Endodermal cell (in vitro differentiated cells): ENCODE measurements at regions not wholly inside any gene's neighbourhood (a gene's known extent, or its start where the extent isn't known, plus 50 kb on each side); places are given as distances from the start of the nearest gene placed in this dataset.

Experiments
- DNase-seq: peaks from one replicate; pipeline ENCODE4 v3.0.0-alpha.2; 2017
- H3K27ac ChIP-seq: 2 replicates; pipeline ENCODE4 v1.5.1; 2013; ENCODE audit warnings: mild to moderate bottlenecking, low read depth, low read length, moderate library complexity
- H3K27me3 ChIP-seq: 2 replicates; pipeline ENCODE4 v1.6.1; 2013; ENCODE audit warnings: mild to moderate bottlenecking, low read length, moderate library complexity; ENCODE audit not compliant: insufficient read depth, control insufficient read depth, poor library complexity, severe bottlenecking
- H3K36me3 ChIP-seq: 2 replicates; pipeline ENCODE4 v1.7.0; 2013; ENCODE audit warnings: mild to moderate bottlenecking, low read length, moderate library complexity; ENCODE audit not compliant: control insufficient read depth, insufficient read depth
- H3K4me1 ChIP-seq: one replicate; pipeline ENCODE4 v1.7.0; 2013; ENCODE audit warnings: low read length; ENCODE audit not compliant: control insufficient read depth, insufficient read depth
- H3K4me3 ChIP-seq: 2 replicates; pipeline ENCODE4 v1.5.1; 2013; ENCODE audit warnings: mild to moderate bottlenecking, low read length, moderate library complexity
- H3K9ac ChIP-seq: 2 replicates; pipeline ENCODE4 v1.6.1; 2013; ENCODE audit warnings: mild to moderate bottlenecking, low read length, moderate library complexity; ENCODE audit not compliant: poor library complexity, severe bottlenecking; ENCODE audit errors: extremely low read depth
- H3K9me3 ChIP-seq: 2 replicates; pipeline ENCODE4 v1.6.1; 2013; ENCODE audit warnings: mild to moderate bottlenecking, low read length, moderate library complexity; ENCODE audit not compliant: control insufficient read depth
- H3K27ac Mint-ChIP-seq: 2 replicates; pipeline ENCODE4 v1.8.0; 2020; ENCODE audit warnings: mixed read lengths
- H3K27me3 Mint-ChIP-seq: 2 replicates; pipeline ENCODE4 v1.8.0; 2021; ENCODE audit warnings: mild to moderate bottlenecking, mixed read lengths; ENCODE audit not compliant: insufficient read depth
- H3K36me3 Mint-ChIP-seq: 2 replicates; pipeline ENCODE4 v1.8.0; 2020; ENCODE audit warnings: low read depth, mixed read lengths
- H3K4me1 Mint-ChIP-seq: 2 replicates; pipeline ENCODE4 v1.8.0; 2020; ENCODE audit warnings: mixed read lengths
- H3K4me3 Mint-ChIP-seq: 2 replicates; pipeline ENCODE4 v1.8.0; 2020; ENCODE audit warnings: mild to moderate bottlenecking, moderate library complexity, mixed read lengths
- H3K9me3 Mint-ChIP-seq: 2 replicates; pipeline ENCODE4 v1.8.0; 2020; ENCODE audit warnings: mild to moderate bottlenecking, mixed read lengths
- CTCF ChIP-seq: fragments of 200-600 bp; sonication (generic); conservative IDR thresholded peaks from 2 replicates; pipeline ENCODE4 v1.5.0; 2021; ENCODE audit warnings: antibody characterized with exemption, mild to moderate bottlenecking
- WGBS, 2 experiments: methylation state at CpG; one replicate each; pipeline versions ENCODE4 v1.1.5 to v1.1.7; 2013; ENCODE audit warnings: missing lambda C conversion rate in 2 of 2, mixed read lengths in 1 of 2; ENCODE audit not compliant: insufficient coverage in 1 of 2, insufficient read length in 1 of 2; 5-methylcytosine and 5-hydroxymethylcytosine counted together

- WGBS, 2 experiments, result 78 to 100% methylated on average over 2 to 4 of the region's 4 CpGs
Measured at GRCh38 chr19:28829762-28830161, 383.2 kb downstream of the UQCRFS1 start.

GRCh38 chr19:28829359-28829758 is 383.6 kb downstream of the UQCRFS1 start:
- Histone ChIP-seq H3K9ac (no peak overlapping the region), H3K9me3 (no peaks in the 10 kb centered on the region), H3K4me3 (no peak overlapping the region), H3K27ac (no peak overlapping the region), H3K27me3 (no peaks in the 10 kb centered on the region), H3K4me1 (no peaks in the 10 kb centered on the region), H3K36me3 (no peaks in the 10 kb centered on the region)
- DNase-seq, result no peak
- no peaks in the 10 kb centered on the region for H3K4me1 Mint-ChIP-seq
- H3K27ac Mint-ChIP-seq, result no peak overlapping the region
- no peak overlapping the region for H3K4me3 Mint-ChIP-seq
- H3K9me3 Mint-ChIP-seq, result no peaks in the 10 kb centered on the region
- TF ChIP-seq CTCF, result no peak
- no peaks in the 10 kb centered on the region for H3K27me3 Mint-ChIP-seq
- WGBS, 2 experiments, result no CpG with 5 or more reads among the region's 1 CpG
- H3K36me3 Mint-ChIP-seq, result no peaks in the 10 kb centered on the region

More at GRCh38 chr19:28829762-28830161, 383.2 kb downstream of the UQCRFS1 start:
- Histone ChIP-seq H3K4me1 (no peaks in the 10 kb centered on the region), H3K4me3 (no peak overlapping the region), H3K27me3 (no peaks in the 10 kb centered on the region), H3K36me3 (no peaks in the 10 kb centered on the region), H3K9me3 (no peaks in the 10 kb centered on the region), H3K9ac (no peak overlapping the region), H3K27ac (no peak overlapping the region)
- H3K4me3 Mint-ChIP-seq, result no peak overlapping the region
- H3K27me3 Mint-ChIP-seq, result no peaks in the 10 kb centered on the region
- no peak overlapping the region for H3K27ac Mint-ChIP-seq
- no peaks in the 10 kb centered on the region for H3K36me3 Mint-ChIP-seq
- TF ChIP-seq CTCF, result no peak
- H3K9me3 Mint-ChIP-seq, result no peaks in the 10 kb centered on the region
- H3K4me1 Mint-ChIP-seq, result no peaks in the 10 kb centered on the region
- no peak for DNase-seq

- Mint-ChIP-seq H3K27me3 (peaks cover under 1% of the 10 kb centered on the region), H3K36me3 (no peaks in the 10 kb centered on the region), H3K27ac (no peak overlapping the region), H3K4me1 (peaks cover 5% of the 10 kb centered on the region), H3K9me3 (no peaks in the 10 kb centered on the region), H3K4me3 (no peak overlapping the region)
- 92 to 95% methylated on average over 3 to 10 of the region's 10 CpGs for WGBS, 2 experiments
- Histone ChIP-seq H3K27ac (no peak overlapping the region), H3K27me3 (no peaks in the 10 kb centered on the region), H3K9me3 (no peaks in the 10 kb centered on the region), H3K36me3 (no peaks in the 10 kb centered on the region), H3K9ac (no peak overlapping the region), H3K4me1 (no peaks in the 10 kb centered on the region), H3K4me3 (no peak overlapping the region)
- DNase-seq, result no peak
- no peak for TF ChIP-seq CTCF
Measured at GRCh38 chr19:28828276-28828870, 384.6 kb downstream of the UQCRFS1 start.
